WTC11 (cell line): ENCODE measurements at regions not wholly inside any gene's neighbourhood (a gene's known extent, or its start where the extent isn't known, plus 50 kb on each side); places are given as distances from the start of the nearest gene placed in this dataset.

Source experiments
- ATAC-seq: fragments of 200-7000 bp; cut with Tn5 transposase; 2 replicates; pipeline ENCODE4 v1.10.0; 2021; ENCODE audit warnings: mild to moderate bottlenecking, moderate library complexity
- CTCF ChIA-PET: fragments of 300-600 bp; sonication (Branson Sonifier 250); formaldehyde crosslinking; loops from one replicate; lab custom pipeline; 2021; ENCODE audit warnings: antibody characterized with exemption; lab: Charles Lee
- POLR2A ChIA-PET: fragments of 350-600 bp; sonication (Branson Sonifier 250); formaldehyde crosslinking; loops from one replicate; lab custom pipeline; 2021; ENCODE audit warnings: antibody characterized with exemption; lab: Charles Lee
- DNase-seq: peaks from one replicate; pipeline ENCODE4 v3.0.0; 2021; ENCODE audit warnings: low spot score
- H3K27ac Mint-ChIP-seq: 2 replicates; pipeline ENCODE4 v1.8.0; 2021; ENCODE audit warnings: mixed read lengths
- H3K27me3 Mint-ChIP-seq: 2 replicates; pipeline ENCODE4 v1.8.0; 2021; ENCODE audit warnings: low read depth, mild to moderate bottlenecking, moderate library complexity, mixed read lengths
- H3K36me3 Mint-ChIP-seq: 2 replicates; pipeline ENCODE4 v1.8.0; 2021; ENCODE audit warnings: mixed read lengths
- H3K4me1 Mint-ChIP-seq: 2 replicates; pipeline ENCODE4 v1.8.0; 2022; ENCODE audit warnings: mixed read lengths
- H3K4me3 Mint-ChIP-seq: 2 replicates; pipeline ENCODE4 v1.8.0; 2021; ENCODE audit warnings: mild to moderate bottlenecking, moderate library complexity, mixed read lengths
- H3K9me3 Mint-ChIP-seq: 2 replicates; pipeline ENCODE4 v1.8.0; 2021; ENCODE audit warnings: mixed read lengths
- CREM ChIP-seq: sonication (generic); formaldehyde crosslinking; IDR thresholded peaks from 2 replicates; pipeline ENCODE4 v1.8.1; 2022; ENCODE audit warnings: mild to moderate bottlenecking, missing genetic modification reagents, moderate library complexity
- FOXK1 ChIP-seq: sonication (generic); formaldehyde crosslinking; IDR thresholded peaks from 2 replicates; pipeline ENCODE4 v1.8.0; 2022; ENCODE audit warnings: mild to moderate bottlenecking, moderate library complexity, missing genetic modification reagents
- IRF2 ChIP-seq: sonication (generic); formaldehyde crosslinking; IDR thresholded peaks from 2 replicates; pipeline ENCODE4 v1.8.0; 2022; ENCODE audit warnings: low read depth, missing genetic modification reagents, borderline replicate concordance
- JUN ChIP-seq: sonication (generic); formaldehyde crosslinking; IDR thresholded peaks from 2 replicates; pipeline ENCODE4 v1.8.0; 2023; ENCODE audit warnings: mild to moderate bottlenecking, missing genetic modification reagents
- MXD4 ChIP-seq: fragments of 250-450 bp; sonication (Bioruptor Pico); IDR thresholded peaks from 2 replicates; pipeline ENCODE4 v1.8.0; 2021; ENCODE audit warnings: mild to moderate bottlenecking, moderate library complexity, borderline replicate concordance
- NFATC4 ChIP-seq: fragments of 250-450 bp; sonication (Bioruptor Pico); IDR thresholded peaks from 2 replicates; pipeline ENCODE4 v1.9.0; 2021; ENCODE audit warnings: mild to moderate bottlenecking
- NFYB ChIP-seq: sonication (generic); formaldehyde crosslinking; conservative IDR thresholded peaks from 2 replicates; pipeline ENCODE4 v1.8.0; 2022; ENCODE audit warnings: low read depth, missing genetic modification reagents
- NR3C1 ChIP-seq: sonication (generic); formaldehyde crosslinking; conservative IDR thresholded peaks from 2 replicates; pipeline ENCODE4 v1.8.1; 2023; ENCODE audit warnings: low read depth, mild to moderate bottlenecking, missing genetic modification reagents
- PRRX2 ChIP-seq: fragments of 250-450 bp; sonication (Bioruptor Pico); IDR thresholded peaks from 2 replicates; pipeline ENCODE4 v1.8.0; 2021; ENCODE audit warnings: mild to moderate bottlenecking
- RORB ChIP-seq: fragments of 250-450 bp; sonication (Bioruptor Pico); IDR thresholded peaks from 2 replicates; pipeline ENCODE4 v1.9.0; 2021; ENCODE audit warnings: mild to moderate bottlenecking
- SMAD4 ChIP-seq: sonication (generic); formaldehyde crosslinking; IDR thresholded peaks from 2 replicates; pipeline ENCODE4 v1.8.0; 2022; ENCODE audit warnings: mild to moderate bottlenecking, missing genetic modification reagents
- TCF7 ChIP-seq: sonication (generic); formaldehyde crosslinking; IDR thresholded peaks from 2 replicates; pipeline ENCODE4 v1.8.0; 2022; ENCODE audit warnings: mild to moderate bottlenecking, low read depth, missing genetic modification reagents, moderate library complexity
- TEAD1 ChIP-seq: sonication (generic); formaldehyde crosslinking; IDR thresholded peaks from 2 replicates; pipeline ENCODE4 v1.8.0; 2022; ENCODE audit warnings: mild to moderate bottlenecking, missing genetic modification reagents
- TEAD4 ChIP-seq: sonication (generic); formaldehyde crosslinking; IDR thresholded peaks from 2 replicates; pipeline ENCODE4 v1.8.0; 2022; ENCODE audit warnings: mild to moderate bottlenecking, missing genetic modification reagents
- ZNF138 ChIP-seq: sonication (generic); formaldehyde crosslinking; conservative IDR thresholded peaks from 2 replicates; pipeline ENCODE4 v1.8.1; 2022; ENCODE audit warnings: mild to moderate bottlenecking, moderate library complexity, missing genetic modification reagents
- ZNF263 ChIP-seq: sonication (generic); formaldehyde crosslinking; IDR thresholded peaks from 2 replicates; pipeline ENCODE4 v1.8.1; 2022; ENCODE audit warnings: low read depth, mild to moderate bottlenecking, moderate library complexity, missing genetic modification reagents
- TF ChIP-seq, protein P1 (sequence below): sonication (generic); formaldehyde crosslinking; IDR thresholded peaks from 2 replicates; pipeline ENCODE4 v1.8.1; 2023; ENCODE audit warnings: mild to moderate bottlenecking, missing genetic modification reagents, moderate library complexity
- TF ChIP-seq, protein P2 (sequence below): sonication (generic); formaldehyde crosslinking; conservative IDR thresholded peaks from 2 replicates; pipeline ENCODE4 v1.8.1; 2022; ENCODE audit warnings: mild to moderate bottlenecking, missing genetic modification reagents
- TF ChIP-seq, protein P3 (sequence below): sonication (generic); formaldehyde crosslinking; IDR thresholded peaks from 2 replicates; pipeline ENCODE4 v1.8.0; 2023; ENCODE audit warnings: mild to moderate bottlenecking, missing genetic modification reagents
- TF ChIP-seq, protein P4 (sequence below): fragments of 250-450 bp; sonication (Bioruptor Pico); IDR thresholded peaks from 2 replicates; pipeline ENCODE4 v1.9.0; 2021; ENCODE audit warnings: mild to moderate bottlenecking
- TF ChIP-seq, protein P5 (sequence below): fragments of 250-450 bp; sonication (Bioruptor Pico); IDR thresholded peaks from 2 replicates; pipeline ENCODE4 v1.9.0; 2021; ENCODE audit warnings: mild to moderate bottlenecking, borderline replicate concordance
- TF ChIP-seq, protein P6 (sequence below): sonication (generic); formaldehyde crosslinking; IDR thresholded peaks from 2 replicates; pipeline ENCODE4 v1.8.0; 2023; ENCODE audit warnings: missing genetic modification reagents
- TF ChIP-seq, protein P7 (sequence below): sonication (generic); formaldehyde crosslinking; IDR thresholded peaks from 2 replicates; pipeline ENCODE4 v1.8.1; 2023; ENCODE audit warnings: mild to moderate bottlenecking, missing genetic modification reagents, moderate library complexity
- TF ChIP-seq, protein P8 (sequence below): sonication (generic); formaldehyde crosslinking; IDR thresholded peaks from 2 replicates; pipeline ENCODE4 v1.8.1; 2022; ENCODE audit warnings: mild to moderate bottlenecking, moderate library complexity, missing genetic modification reagents

DNA sequence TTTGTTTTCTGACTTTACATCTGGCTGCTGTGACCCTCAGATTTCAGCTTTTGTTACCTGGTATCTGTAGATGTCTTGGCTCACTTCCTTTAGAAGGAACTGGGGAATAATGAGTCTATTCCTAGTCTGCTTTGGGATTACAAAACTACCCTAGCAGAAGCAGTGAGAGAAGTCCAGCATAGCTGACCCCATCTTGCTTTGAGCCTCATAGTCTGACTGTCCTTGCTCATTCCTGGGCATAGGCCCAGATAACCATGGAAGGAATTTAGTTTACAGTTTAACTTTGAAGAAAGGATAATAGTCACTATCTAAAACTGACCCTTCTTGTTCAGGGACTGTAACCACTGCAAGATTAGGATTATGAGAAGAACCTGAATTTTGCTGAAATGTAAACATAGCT is 163.0 kb upstream of the HNMT start (continued):
- TF ChIP-seq, protein P1, sequence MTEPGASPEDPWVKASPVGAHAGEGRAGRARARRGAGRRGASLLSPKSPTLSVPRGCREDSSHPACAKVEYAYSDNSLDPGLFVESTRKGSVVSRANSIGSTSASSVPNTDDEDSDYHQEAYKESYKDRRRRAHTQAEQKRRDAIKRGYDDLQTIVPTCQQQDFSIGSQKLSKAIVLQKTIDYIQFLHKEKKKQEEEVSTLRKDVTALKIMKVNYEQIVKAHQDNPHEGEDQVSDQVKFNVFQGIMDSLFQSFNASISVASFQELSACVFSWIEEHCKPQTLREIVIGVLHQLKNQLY (CRISPR knock-in tag) = no peak
- no peak for TF ChIP-seq ZNF138
- TF ChIP-seq FOXK1 (CRISPR knock-in tag) = no peak

DNA sequence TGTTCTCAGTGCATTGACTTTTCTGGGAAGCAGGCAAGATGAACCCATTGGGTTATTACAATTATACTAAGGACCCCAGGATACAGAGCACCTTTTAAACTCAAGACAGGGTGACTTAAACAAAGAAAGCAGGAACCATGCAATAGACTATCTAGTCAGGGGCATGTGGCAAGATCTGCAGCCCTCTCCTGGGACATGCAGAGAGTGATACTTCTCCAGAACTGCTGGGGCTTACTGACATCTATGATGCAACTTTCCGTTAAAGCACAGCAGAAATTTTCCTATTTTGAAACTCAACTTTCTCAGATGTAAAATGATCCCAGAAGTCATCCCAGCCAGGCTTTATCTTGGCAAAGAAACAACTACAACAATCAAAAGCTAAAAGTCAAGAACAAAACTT is 162.2 kb upstream of the HNMT start:
- Mint-ChIP-seq H3K9me3 (peaks cover 56% of the 10 kb centered on the region), H3K27me3 (no peaks in the 10 kb centered on the region; the same call in 1 of the 2 replicates), H3K27ac (no peak overlapping the region), H3K36me3 (peaks cover 30% of the 10 kb centered on the region), H3K4me1 (peaks cover 9% of the 10 kb centered on the region), H3K4me3 (no peak overlapping the region)
- ChIA-PET CTCF (no interaction called here), POLR2A (no interaction called here)
- DNase-seq (no peak), ATAC-seq (no peak)
- TF ChIP-seq TEAD4 (CRISPR knock-in tag) = no peak
- no peak for TF ChIP-seq NFYB (CRISPR knock-in tag)
- no peak for TF ChIP-seq PRRX2 (CRISPR knock-in tag)
- TF ChIP-seq MXD4 (CRISPR knock-in tag) = no peak
- no peak for TF ChIP-seq IRF2 (CRISPR knock-in tag)
- TF ChIP-seq SMAD4 (CRISPR knock-in tag) = no peak
- no peak for TF ChIP-seq CREM
- TF ChIP-seq, protein P2, sequence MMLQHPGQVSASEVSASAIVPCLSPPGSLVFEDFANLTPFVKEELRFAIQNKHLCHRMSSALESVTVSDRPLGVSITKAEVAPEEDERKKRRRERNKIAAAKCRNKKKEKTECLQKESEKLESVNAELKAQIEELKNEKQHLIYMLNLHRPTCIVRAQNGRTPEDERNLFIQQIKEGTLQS = no peak
- TF ChIP-seq NR3C1 (CRISPR knock-in tag) = no peak
- no peak for TF ChIP-seq JUN (CRISPR knock-in tag)
- TF ChIP-seq, protein P3, sequence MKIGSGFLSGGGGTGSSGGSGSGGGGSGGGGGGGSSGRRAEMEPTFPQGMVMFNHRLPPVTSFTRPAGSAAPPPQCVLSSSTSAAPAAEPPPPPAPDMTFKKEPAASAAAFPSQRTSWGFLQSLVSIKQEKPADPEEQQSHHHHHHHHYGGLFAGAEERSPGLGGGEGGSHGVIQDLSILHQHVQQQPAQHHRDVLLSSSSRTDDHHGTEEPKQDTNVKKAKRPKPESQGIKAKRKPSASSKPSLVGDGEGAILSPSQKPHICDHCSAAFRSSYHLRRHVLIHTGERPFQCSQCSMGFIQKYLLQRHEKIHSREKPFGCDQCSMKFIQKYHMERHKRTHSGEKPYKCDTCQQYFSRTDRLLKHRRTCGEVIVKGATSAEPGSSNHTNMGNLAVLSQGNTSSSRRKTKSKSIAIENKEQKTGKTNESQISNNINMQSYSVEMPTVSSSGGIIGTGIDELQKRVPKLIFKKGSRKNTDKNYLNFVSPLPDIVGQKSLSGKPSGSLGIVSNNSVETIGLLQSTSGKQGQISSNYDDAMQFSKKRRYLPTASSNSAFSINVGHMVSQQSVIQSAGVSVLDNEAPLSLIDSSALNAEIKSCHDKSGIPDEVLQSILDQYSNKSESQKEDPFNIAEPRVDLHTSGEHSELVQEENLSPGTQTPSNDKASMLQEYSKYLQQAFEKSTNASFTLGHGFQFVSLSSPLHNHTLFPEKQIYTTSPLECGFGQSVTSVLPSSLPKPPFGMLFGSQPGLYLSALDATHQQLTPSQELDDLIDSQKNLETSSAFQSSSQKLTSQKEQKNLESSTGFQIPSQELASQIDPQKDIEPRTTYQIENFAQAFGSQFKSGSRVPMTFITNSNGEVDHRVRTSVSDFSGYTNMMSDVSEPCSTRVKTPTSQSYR (CRISPR knock-in tag) = no peak
- TF ChIP-seq, protein P4, sequence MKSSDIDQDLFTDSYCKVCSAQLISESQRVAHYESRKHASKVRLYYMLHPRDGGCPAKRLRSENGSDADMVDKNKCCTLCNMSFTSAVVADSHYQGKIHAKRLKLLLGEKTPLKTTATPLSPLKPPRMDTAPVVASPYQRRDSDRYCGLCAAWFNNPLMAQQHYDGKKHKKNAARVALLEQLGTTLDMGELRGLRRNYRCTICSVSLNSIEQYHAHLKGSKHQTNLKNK (CRISPR knock-in tag) = no peak
- TF ChIP-seq TEAD1 = no peak
- TF ChIP-seq NFATC4 = no peak
- no peak for TF ChIP-seq RORB (CRISPR knock-in tag)

DNA sequence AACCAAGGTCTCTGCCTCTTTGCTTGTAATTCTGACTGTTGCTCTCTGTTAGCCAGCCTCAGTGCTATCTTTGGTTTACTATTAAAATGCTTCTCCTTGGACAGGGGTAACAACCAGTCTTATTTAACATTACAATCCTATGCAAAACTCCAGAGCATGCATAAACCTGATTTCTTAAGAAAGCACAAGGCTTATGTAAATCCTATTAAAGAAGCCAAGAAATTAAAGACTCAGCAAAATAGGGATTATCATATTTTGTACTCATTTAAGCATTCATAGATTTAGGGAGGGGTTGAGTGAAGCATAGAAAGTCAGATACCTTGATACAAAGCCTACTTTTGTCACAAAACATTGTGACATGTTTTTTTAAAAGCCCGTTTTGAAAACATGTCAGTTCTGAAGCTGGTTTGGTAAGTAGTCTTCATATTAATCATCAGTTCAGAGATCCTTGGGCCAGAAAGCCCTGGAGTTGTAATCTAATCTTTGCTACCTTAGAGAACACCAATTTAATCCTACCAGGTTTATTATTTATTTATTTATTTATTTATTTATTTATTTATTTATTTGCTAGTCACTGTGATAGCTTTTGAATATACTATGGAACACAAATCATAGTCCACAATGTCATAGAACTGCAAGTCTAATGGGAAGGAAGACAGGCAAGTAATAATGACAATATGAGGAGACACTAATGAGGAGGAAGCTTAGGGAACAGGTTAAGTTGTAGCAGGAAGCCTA is 158.0 kb upstream of the HNMT start:
- peaks cover 35% of the 10 kb centered on the region for H3K9me3 Mint-ChIP-seq
- ChIA-PET POLR2A (no interaction called here), CTCF (no interaction called here)
- H3K27ac Mint-ChIP-seq = no peak overlapping the region
- H3K27me3 Mint-ChIP-seq = no peaks in the 10 kb centered on the region; the same call in 1 of the 2 replicates
- H3K4me1 Mint-ChIP-seq = peaks cover 9% of the 10 kb centered on the region
- no peak for DNase-seq
- ATAC-seq = no peak; the same call in 1 of the 2 replicates
- no peak overlapping the region for H3K4me3 Mint-ChIP-seq
- peaks cover 27% of the 10 kb centered on the region for H3K36me3 Mint-ChIP-seq
- TF ChIP-seq, protein P5, sequence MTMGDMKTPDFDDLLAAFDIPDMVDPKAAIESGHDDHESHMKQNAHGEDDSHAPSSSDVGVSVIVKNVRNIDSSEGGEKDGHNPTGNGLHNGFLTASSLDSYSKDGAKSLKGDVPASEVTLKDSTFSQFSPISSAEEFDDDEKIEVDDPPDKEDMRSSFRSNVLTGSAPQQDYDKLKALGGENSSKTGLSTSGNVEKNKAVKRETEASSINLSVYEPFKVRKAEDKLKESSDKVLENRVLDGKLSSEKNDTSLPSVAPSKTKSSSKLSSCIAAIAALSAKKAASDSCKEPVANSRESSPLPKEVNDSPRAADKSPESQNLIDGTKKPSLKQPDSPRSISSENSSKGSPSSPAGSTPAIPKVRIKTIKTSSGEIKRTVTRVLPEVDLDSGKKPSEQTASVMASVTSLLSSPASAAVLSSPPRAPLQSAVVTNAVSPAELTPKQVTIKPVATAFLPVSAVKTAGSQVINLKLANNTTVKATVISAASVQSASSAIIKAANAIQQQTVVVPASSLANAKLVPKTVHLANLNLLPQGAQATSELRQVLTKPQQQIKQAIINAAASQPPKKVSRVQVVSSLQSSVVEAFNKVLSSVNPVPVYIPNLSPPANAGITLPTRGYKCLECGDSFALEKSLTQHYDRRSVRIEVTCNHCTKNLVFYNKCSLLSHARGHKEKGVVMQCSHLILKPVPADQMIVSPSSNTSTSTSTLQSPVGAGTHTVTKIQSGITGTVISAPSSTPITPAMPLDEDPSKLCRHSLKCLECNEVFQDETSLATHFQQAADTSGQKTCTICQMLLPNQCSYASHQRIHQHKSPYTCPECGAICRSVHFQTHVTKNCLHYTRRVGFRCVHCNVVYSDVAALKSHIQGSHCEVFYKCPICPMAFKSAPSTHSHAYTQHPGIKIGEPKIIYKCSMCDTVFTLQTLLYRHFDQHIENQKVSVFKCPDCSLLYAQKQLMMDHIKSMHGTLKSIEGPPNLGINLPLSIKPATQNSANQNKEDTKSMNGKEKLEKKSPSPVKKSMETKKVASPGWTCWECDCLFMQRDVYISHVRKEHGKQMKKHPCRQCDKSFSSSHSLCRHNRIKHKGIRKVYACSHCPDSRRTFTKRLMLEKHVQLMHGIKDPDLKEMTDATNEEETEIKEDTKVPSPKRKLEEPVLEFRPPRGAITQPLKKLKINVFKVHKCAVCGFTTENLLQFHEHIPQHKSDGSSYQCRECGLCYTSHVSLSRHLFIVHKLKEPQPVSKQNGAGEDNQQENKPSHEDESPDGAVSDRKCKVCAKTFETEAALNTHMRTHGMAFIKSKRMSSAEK (CRISPR knock-in tag) = no peak
- TF ChIP-seq, protein P6, sequence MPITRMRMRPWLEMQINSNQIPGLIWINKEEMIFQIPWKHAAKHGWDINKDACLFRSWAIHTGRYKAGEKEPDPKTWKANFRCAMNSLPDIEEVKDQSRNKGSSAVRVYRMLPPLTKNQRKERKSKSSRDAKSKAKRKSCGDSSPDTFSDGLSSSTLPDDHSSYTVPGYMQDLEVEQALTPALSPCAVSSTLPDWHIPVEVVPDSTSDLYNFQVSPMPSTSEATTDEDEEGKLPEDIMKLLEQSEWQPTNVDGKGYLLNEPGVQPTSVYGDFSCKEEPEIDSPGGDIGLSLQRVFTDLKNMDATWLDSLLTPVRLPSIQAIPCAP (CRISPR knock-in tag) = no peak
- TF ChIP-seq, protein P7, sequence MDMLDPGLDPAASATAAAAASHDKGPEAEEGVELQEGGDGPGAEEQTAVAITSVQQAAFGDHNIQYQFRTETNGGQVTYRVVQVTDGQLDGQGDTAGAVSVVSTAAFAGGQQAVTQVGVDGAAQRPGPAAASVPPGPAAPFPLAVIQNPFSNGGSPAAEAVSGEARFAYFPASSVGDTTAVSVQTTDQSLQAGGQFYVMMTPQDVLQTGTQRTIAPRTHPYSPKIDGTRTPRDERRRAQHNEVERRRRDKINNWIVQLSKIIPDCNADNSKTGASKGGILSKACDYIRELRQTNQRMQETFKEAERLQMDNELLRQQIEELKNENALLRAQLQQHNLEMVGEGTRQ (CRISPR knock-in tag) = no peak
- TF ChIP-seq ZNF263 (CRISPR knock-in tag) (no peak), TCF7 (no peak)
- TF ChIP-seq, protein P8, sequence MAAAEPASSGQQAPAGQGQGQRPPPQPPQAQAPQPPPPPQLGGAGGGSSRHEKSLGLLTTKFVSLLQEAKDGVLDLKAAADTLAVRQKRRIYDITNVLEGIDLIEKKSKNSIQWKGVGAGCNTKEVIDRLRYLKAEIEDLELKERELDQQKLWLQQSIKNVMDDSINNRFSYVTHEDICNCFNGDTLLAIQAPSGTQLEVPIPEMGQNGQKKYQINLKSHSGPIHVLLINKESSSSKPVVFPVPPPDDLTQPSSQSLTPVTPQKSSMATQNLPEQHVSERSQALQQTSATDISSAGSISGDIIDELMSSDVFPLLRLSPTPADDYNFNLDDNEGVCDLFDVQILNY (CRISPR knock-in tag) = no peak
